ENCODE measurements at regions not wholly inside any gene's neighbourhood (a gene's known extent, or its start where the extent isn't known, plus 50 kb on each side); places are given as distances from the start of the nearest gene placed in this dataset.

GRCh38 chr7:20470726-20471125 lies 140.0 kb downstream of the ITGB8 start:
- TF ChIP-seq CTCF (conservative IDR thresholded peaks at IDR 0.05; ENCODE audit: low read depth, low read length) = no peak
- TF ChIP-seq MAFK (IDR thresholded peaks at IDR 0.05; ENCODE audit: low read depth, low read length) = no peak
- TF ChIP-seq FOS (IDR thresholded peaks at IDR 0.05; ENCODE audit: low read depth, low read length) = no peak
- TF ChIP-seq POLR2A (IDR thresholded peaks at IDR 0.05; ENCODE audit: low read depth, low read length) = no peak
- TF ChIP-seq USF2 (IDR thresholded peaks at IDR 0.05; ENCODE audit: low read depth, low read length) = no peak
- TF ChIP-seq MAZ (IDR thresholded peaks at IDR 0.05; ENCODE audit: borderline replicate concordance, low read depth, low read length) = no peak
- no peak for TF ChIP-seq CEBPB (IDR thresholded peaks at IDR 0.05; ENCODE audit: low read depth, low read length)
- TF ChIP-seq ELK1 (IDR thresholded peaks at IDR 0.05; ENCODE audit: borderline replicate concordance, low read depth, low read length) = no peak
- no peak for TF ChIP-seq MXI1 (IDR thresholded peaks at IDR 0.05; ENCODE audit: borderline replicate concordance, low read depth, low read length)
- TF ChIP-seq RCOR1 (IDR thresholded peaks at IDR 0.05; ENCODE audit: insufficient replicate concordance, low read length) = no peak
- no peak for TF ChIP-seq SMC3 (IDR thresholded peaks at IDR 0.05; ENCODE audit: low read depth, low read length)
- no peak for TF ChIP-seq BHLHE40 (IDR thresholded peaks at IDR 0.05; ENCODE audit: low read depth, low read length)
- TF ChIP-seq RAD21 (IDR thresholded peaks at IDR 0.05; ENCODE audit: low read length) = no peak
- no peak for TF ChIP-seq CHD1 (IDR thresholded peaks at IDR 0.05; ENCODE audit: low read depth, low read length)
